GM19395 (cell line): ENCODE measurements at regions not wholly inside any gene's neighbourhood (a gene's known extent, or its start where the extent isn't known, plus 50 kb on each side); places are given as distances from the start of the nearest gene placed in this dataset.

ENCODE experiments used
- ATAC-seq: cut with Tn5 transposase; IDR thresholded peaks from one replicate; pipeline ENCODE4 v1.9.1; 2021; ENCODE audit warnings: mild to moderate bottlenecking, moderate library complexity; ENCODE audit not compliant: unreplicated experiment

- no peak for ATAC-seq
These were observed 622.2 kb downstream of the NTRK3 start for GRCh38 chr15:87634361-87634760.

DNA sequence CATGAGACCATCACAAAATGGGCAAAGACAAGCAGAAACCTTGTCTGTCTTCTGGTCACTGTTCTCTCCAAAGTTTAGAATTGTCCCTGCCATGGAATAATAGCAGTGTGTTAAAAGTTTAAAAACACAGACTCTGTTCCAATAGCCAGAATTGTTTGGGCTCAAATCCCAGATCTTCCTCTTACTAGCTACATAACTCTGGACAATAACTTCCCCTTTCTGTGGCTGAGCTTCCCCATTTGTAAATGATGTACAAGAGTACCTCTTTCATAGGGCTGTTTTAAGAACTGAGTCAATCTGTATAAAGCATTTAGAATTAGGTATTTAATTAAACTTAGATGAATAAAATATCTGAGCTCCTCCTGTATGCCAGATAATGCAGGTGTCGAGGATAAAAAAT, 623.0 kb downstream of the NTRK3 start:
- ATAC-seq, result no peak

DNA sequence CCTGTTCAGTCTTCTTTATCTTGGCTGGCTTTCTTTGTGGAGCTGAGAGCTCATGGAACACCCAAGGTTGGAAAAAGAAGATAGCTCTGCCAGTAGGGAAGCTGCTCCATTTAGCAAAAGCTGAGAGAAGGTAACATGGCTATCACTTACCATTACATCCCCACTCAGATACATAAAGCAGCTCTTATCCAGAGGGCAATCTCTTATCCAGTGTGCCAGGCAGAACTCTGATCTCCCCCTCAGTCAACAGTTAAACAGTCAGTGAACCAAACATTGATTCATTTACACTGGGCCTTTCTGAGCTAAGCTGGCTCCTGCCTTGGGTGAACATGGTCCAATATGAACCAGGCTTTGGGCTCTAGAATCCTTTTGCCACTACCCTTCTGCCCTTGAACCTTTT, 624.2 kb downstream of the NTRK3 start:
- no peak for ATAC-seq

DNA sequence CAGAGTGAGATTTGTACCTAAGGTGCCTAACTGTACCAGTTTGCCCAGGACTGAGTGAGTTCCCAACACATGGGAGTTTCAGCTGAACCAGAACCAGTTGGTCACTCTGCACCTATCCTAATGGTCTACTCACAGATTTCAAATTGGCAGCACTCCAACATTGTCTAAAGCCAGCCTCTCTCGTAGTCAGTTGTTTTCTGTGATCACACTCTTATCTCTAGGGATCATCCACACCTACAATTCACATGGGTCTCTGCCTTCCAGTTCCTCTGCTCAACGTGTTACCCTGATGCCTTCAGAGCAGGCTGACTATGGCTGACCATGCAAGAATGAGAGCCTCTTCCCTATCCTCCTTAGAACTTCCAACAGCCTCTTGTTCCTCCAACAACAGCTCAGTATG, 624.8 kb downstream of the NTRK3 start:
- no peak for ATAC-seq

DNA sequence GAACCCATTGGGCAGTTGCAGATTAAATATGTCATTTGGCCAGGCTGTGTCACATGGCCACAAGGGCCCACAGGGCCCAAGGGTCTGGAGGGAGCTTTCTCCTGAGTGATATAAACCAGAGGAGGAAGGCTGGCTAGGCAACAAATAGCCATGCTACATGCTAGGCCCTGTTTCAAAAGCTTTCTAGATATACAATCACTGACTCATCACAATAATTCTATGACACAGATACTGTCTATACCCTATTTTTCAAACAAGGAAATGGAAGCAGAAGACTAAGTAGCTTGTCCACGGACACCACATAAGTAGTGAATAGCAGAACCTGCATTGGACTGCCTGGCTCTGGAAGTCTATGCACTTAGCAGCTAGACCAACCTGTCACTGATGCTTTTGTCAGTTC, 625.4 kb downstream of the NTRK3 start:
- ATAC-seq, result no peak

DNA sequence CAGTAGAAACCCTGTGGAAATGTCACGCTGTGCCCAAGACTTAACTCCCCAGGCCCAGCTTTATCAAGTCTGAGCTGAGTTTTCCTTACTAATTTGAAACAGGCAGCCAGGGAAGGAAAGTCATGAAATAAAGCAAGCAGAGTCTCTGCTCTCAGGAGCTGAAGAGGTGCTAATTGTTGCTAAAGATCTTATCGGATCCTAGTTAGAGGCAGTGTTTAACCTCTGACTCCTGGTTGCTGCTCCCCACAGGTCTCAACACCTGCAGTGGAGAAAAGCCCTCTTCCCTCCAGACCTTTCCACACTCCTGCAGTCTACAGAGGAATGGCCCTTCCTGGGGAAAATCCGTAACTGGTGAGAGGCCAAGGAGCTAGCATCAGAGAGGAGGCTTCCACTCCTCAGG, 628.2 kb downstream of the NTRK3 start:
- no peak for ATAC-seq

DNA sequence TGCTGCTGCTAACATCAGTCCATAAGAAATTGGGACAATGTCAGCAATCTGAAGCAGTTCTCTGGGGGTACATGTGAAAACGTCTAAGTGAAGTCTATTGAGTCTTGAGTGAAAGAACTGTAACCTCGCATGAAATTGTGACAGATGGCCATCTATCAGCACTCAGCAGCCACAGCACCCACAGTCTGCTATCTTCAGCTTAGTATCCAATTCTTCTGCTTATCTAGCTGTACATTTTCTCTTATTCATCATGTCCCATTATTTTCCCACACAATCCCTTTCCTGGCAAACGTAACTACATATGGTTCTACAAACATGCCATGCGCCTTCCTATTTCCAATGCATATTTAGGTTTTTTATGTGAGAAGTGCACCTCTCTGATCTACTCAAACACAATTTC, 629.7 kb downstream of the NTRK3 start:
- no peak for ATAC-seq

GRCh38 chr15:87623832-87624231, 632.7 kb downstream of the NTRK3 start:
- no peak for ATAC-seq

DNA sequence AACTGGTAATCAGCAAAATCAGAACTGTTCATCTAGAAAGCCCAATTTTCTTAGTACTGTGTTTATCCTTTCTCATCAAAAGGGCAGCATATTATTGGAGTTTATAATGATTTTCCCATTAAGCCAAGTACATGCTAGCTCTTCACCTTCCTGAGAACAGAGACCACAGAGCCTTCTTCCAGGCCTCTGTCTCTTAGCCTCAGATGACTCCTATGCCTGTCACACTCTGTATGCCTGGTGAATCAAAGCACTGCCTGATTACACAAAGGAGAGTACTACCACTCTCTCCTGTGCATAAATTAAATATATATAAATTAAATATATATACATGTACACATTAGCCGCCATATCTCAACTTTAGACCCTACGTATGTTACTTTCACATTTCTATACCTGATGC, 636.1 kb downstream of the NTRK3 start:
- no peak for ATAC-seq

- no peak for ATAC-seq
These were observed 637.2 kb downstream of the NTRK3 start for GRCh38 chr15:87619161-87619960.

DNA sequence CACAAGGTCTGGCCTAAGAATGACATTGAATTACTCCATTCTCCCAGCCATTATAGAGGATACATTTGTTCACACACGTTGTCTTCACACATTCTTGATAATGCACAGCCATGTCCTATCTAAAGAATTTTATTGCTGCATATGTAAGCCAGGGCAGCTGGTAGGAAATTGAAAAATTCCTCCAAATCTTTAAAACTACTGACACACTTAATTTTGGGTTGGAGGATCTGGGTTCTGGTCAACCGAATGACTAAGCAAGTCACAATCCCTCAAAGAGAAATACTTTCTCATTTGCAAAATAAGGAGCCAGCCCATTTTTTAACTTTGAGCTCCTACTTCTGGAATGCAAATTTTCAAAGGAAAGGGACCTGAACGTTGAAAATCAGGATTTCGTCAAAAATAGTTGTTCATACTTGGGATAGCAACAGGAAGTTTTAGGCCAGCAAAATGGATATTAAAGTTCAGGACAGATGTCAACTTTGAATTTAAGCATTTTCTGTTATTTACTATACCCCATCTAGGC, 638.3 kb downstream of the NTRK3 start:
- no peak for ATAC-seq

GRCh38 chr15:87614704-87615103, 641.8 kb downstream of the NTRK3 start:
- ATAC-seq, result no peak

DNA sequence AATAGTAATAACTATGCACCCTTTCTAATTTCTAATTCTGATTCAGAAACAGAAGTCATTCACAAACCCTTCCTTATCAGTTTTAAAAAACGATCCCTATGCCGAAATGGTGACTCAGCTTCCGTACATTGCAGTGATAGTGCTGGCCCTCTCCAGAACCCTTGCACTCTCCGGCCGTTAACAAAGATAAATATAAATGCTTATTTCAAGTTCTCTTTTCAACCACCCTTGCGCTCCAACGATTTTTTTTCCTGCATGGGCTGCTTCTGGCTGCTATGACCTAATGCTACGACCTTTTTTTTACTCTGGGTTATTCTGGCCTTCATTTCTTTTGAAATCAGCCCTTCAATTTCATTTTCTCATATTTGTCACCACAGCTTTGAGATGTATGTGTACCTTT, 646.2 kb downstream of the NTRK3 start:
- no peak for ATAC-seq

- no peak for ATAC-seq
These were observed 646.6 kb downstream of the NTRK3 start for GRCh38 chr15:87609894-87610293.

DNA sequence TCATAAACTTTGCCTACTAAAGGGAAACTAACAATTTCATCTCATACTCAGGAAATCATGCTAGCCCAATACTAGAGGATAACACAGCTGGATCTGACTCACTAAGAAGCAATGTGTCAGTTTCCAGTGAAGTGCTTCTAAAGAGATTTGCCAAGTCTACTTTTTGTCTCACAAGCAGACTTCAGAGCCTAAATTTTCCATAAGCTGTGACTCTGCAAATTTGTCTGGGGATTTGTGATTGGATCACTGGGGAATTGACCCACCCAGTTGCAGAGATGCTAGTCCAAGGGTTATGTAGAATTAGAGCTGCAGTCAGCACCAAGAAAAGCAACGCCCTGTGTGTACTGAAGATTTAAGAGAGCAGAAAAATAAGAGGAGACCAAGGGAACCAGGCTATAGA, 647.1 kb downstream of the NTRK3 start:
- no peak for ATAC-seq

- no peak for ATAC-seq
These were observed 648.1 kb downstream of the NTRK3 start for GRCh38 chr15:87608238-87609028.

DNA sequence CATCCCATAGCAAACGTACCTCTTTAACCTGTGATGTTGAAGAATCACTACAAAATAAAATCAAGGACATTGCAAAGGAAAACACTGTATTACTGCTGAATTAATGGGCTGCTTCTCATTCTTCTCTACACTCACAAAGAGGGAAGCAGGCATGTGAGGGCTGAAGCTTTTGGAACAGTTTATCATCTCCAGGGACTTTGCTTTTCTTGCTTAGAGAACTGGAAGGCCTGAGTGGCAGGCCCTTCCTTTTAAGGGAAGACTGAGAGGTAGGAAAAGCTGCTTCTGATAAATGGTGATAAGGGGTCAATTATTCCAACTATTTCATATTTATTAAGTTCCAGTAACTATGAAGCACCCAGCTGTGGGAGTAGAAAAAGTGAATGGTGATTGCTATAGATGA, 649.6 kb downstream of the NTRK3 start:
- ATAC-seq, result no peak

GRCh38 chr15:87604857-87605446, 651.6 kb downstream of the NTRK3 start:
- peak; percentile 61 for ATAC-seq

DNA sequence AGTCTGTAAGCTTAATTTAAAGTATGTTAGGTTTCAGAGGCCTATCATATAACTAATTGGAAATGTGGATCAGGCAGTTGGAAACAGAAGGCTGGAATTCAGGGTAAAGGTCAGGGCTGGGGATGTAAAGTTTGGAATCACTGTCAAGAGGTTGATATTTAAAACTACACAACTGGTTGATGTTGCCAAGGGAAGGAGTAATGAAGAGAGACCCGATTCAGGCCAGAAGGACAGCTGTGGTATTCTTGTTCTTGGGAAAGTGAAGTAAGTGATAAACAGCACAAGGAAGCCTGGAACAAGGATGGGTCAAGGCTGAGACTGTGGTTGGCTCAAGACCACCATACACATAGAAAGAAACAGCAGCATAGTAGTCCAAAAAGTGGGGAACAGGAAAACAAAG, 654.2 kb downstream of the NTRK3 start:
- ATAC-seq, result no peak

- ATAC-seq, result no peak
These were observed 656.9 kb downstream of the NTRK3 start for GRCh38 chr15:87599616-87600015.

DNA sequence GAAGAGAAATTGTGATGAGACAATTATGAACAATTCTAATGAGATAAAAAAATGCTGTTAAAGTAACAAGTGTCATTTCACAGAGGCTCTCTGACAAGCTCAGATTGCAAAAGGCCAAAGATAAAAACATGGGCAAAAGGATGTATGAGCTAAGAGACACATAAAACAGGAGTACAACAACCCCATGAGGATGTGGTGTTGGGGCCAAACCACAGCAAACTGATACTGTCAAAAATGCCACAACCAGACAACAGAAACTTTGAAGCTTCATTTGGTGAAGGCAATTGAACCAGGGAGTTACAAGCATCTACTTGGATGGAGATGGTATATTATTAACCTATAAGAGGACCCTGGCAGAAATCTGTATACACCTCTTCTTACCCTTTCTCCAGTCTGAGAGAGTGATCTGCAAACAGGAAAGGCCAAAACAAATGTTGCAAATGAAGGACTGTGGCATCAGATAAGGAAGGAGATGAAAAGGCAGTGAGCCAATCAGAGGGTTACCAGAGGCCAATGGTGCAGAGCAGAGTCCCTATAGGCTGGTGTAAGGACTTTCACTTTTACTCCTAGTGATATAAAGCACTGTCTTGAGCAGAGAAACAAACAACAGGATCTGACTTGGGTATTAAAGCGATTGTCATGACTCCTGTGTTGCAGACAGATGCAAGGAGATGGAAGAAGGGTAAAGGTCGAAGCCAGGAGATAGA, 659.0 kb downstream of the NTRK3 start:
- no peak for ATAC-seq
